GM18508 (cell line): ENCODE measurements at regions not wholly inside any gene's neighbourhood (a gene's known extent, or its start where the extent isn't known, plus 50 kb on each side); places are given as distances from the start of the nearest gene placed in this dataset.

Source experiments
- ATAC-seq: cut with Tn5 transposase; IDR thresholded peaks from one replicate; pipeline ENCODE4 v1.9.1; 2021; ENCODE audit warnings: moderate number of reproducible peaks; ENCODE audit not compliant: insufficient read depth, unreplicated experiment

GRCh38 chr1:218953386-218953785 is 220.3 kb upstream of the LYPLAL1 start:
- no peak for ATAC-seq

GRCh38 chr1:218957971-218958370 is 215.7 kb upstream of the LYPLAL1 start:
- no peak for ATAC-seq

GRCh38 chr1:218959784-218960183 is 213.9 kb upstream of the LYPLAL1 start:
- no peak for ATAC-seq

- no peak for ATAC-seq
These were observed 209.1 kb upstream of the LYPLAL1 start for GRCh38 chr1:218964471-218965185.

GRCh38 chr1:218965821-218966220 is 207.9 kb upstream of the LYPLAL1 start:
- ATAC-seq, result no peak

GRCh38 chr1:218967254-218967653 is 206.4 kb upstream of the LYPLAL1 start:
- no peak for ATAC-seq

- ATAC-seq, result no peak
These were observed 205.8 kb upstream of the LYPLAL1 start for GRCh38 chr1:218967836-218968235.

GRCh38 chr1:218969006-218969405 is 204.7 kb upstream of the LYPLAL1 start:
- ATAC-seq, result no peak

GRCh38 chr1:218970397-218970990 is 203.2 kb upstream of the LYPLAL1 start:
- no peak for ATAC-seq

- ATAC-seq, result no peak
These were observed 202.5 kb upstream of the LYPLAL1 start for GRCh38 chr1:218971156-218971555.

GRCh38 chr1:218980881-218981280 is 192.8 kb upstream of the LYPLAL1 start:
- no peak for ATAC-seq

GRCh38 chr1:218982482-218982881 is 191.2 kb upstream of the LYPLAL1 start:
- no peak for ATAC-seq

GRCh38 chr1:218983433-218983832 is 190.2 kb upstream of the LYPLAL1 start:
- ATAC-seq, result no peak

GRCh38 chr1:218983848-218984247 is 189.8 kb upstream of the LYPLAL1 start:
- no peak for ATAC-seq

GRCh38 chr1:218985424-218985984 is 188.2 kb upstream of the LYPLAL1 start:
- ATAC-seq, result no peak

GRCh38 chr1:218986816-218987215 is 186.9 kb upstream of the LYPLAL1 start:
- no peak for ATAC-seq

- no peak for ATAC-seq
These were observed 183.7 kb upstream of the LYPLAL1 start for GRCh38 chr1:218990019-218990418.

- ATAC-seq, result no peak
These were observed 182.6 kb upstream of the LYPLAL1 start for GRCh38 chr1:218991089-218991488.

- ATAC-seq, result no peak
These were observed 179.1 kb upstream of the LYPLAL1 start for GRCh38 chr1:218994615-218995014.

GRCh38 chr1:218995091-218995665 is 178.5 kb upstream of the LYPLAL1 start:
- ATAC-seq, result no peak

- no peak for ATAC-seq
These were observed 177.3 kb upstream of the LYPLAL1 start for GRCh38 chr1:218996362-218996761.
